LNCaP clone FGC (cell line): ENCODE measurements at regions not wholly inside any gene's neighbourhood (a gene's known extent, or its start where the extent isn't known, plus 50 kb on each side); places are given as distances from the start of the nearest gene placed in this dataset.

Experiments
- DNase-seq: peaks from one replicate; pipeline ENCODE4 v3.0.0-alpha.2; 2011; ENCODE audit warnings: low read depth
- H3K4me3 ChIP-seq: 2 replicates; pipeline ENCODE4 v1.5.1; 2011; ENCODE audit warnings: mild to moderate bottlenecking, low read depth, low read length, control low read depth
- TF ChIP-seq, protein P1 (sequence below): IDR thresholded peaks from 2 replicates; pipeline ENCODE4 v1.5.1; 2012; ENCODE audit warnings: mild to moderate bottlenecking; ENCODE audit not compliant: control insufficient read depth, insufficient read depth; ENCODE audit errors: extremely low read depth

DNA sequence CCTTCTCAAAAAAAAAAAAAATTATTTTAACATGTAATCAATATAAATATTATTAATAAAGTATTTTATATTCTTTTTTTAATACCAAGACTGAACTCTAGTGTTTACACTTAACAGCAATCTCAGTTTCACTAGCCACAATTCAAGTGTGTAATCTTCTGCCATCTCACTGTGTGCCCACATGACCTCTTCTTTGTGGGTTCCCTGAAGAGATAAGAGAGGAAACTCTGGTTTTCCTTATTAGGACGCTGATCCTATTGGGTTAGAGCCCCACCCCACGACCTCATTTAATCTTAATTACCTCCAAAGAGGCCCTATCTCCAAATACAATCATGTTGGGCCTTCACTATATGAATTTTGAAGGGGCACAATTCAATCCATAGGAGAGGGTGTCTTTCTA lies 177.6 kb downstream of the STK31 start:
- DNase-seq, result no peak
- H3K4me3 ChIP-seq, result no peak overlapping the region
- TF ChIP-seq, protein P1, sequence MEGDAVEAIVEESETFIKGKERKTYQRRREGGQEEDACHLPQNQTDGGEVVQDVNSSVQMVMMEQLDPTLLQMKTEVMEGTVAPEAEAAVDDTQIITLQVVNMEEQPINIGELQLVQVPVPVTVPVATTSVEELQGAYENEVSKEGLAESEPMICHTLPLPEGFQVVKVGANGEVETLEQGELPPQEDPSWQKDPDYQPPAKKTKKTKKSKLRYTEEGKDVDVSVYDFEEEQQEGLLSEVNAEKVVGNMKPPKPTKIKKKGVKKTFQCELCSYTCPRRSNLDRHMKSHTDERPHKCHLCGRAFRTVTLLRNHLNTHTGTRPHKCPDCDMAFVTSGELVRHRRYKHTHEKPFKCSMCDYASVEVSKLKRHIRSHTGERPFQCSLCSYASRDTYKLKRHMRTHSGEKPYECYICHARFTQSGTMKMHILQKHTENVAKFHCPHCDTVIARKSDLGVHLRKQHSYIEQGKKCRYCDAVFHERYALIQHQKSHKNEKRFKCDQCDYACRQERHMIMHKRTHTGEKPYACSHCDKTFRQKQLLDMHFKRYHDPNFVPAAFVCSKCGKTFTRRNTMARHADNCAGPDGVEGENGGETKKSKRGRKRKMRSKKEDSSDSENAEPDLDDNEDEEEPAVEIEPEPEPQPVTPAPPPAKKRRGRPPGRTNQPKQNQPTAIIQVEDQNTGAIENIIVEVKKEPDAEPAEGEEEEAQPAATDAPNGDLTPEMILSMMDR, result no peak

DNA sequence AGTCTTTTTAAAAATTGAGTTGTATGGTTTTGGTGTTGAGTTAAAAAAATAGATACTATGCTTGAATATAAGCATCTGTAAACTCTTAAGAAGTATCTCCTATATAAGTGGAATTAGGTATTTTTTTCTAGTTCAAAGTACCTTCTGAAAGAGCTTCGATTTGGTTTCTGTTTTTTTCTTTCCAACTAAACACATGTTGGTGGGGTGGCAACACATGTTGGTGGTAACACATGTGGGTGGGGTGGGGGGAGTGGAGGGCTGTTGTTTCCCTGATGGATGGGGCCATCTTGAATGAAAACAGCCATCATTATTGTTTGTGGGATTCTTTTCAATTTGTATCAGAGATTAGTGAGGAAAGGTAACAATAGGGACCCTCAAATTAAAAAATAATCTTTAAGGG lies 178.9 kb downstream of the STK31 start:
- TF ChIP-seq, protein P1, result no peak
- H3K4me3 ChIP-seq, result no peak overlapping the region
- DNase-seq, result no peak

DNA sequence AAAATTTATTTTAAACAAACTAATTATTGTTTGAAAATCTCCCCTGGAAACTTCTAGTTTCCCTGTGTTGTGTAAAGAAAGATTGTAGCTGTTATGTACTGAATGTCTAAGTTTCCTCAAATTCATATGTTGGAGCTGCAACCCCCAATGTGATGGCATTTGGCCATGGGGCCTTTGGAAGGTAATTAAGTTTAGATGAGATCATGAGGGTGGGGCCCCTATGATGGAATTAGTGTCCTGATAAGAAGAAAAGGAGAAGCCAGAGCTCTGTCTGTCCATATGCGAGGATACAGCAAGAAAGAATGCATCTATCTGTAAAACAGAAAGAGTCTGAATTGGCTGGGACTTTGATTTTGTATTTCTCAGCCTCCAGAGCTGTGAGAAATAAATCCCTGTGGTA lies 179.5 kb downstream of the STK31 start:
- no peak overlapping the region for H3K4me3 ChIP-seq
- TF ChIP-seq, protein P1, result no peak
- DNase-seq, result no peak

DNA sequence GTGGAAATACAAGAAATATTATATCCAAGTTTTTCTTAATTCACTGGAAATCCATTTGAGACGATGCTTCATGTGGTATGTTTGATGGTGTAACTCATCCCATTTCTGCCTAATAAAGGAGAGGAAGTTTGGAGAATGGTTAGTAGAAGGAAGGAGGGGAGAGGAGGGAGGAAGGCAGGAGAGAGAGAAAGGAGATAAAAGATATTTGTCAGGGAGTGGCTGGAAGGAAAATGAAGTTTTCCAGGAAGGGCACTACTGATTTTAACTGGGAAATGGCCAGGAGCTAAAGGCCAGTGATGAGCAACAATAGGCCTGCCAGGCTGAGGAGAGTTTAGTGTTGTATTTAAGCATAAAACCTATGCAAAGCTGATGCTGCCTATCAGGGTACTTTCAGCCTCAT lies 182.0 kb downstream of the STK31 start:
- H3K4me3 ChIP-seq, result no peak overlapping the region
- no peak for DNase-seq
- TF ChIP-seq, protein P1, result no peak

DNA sequence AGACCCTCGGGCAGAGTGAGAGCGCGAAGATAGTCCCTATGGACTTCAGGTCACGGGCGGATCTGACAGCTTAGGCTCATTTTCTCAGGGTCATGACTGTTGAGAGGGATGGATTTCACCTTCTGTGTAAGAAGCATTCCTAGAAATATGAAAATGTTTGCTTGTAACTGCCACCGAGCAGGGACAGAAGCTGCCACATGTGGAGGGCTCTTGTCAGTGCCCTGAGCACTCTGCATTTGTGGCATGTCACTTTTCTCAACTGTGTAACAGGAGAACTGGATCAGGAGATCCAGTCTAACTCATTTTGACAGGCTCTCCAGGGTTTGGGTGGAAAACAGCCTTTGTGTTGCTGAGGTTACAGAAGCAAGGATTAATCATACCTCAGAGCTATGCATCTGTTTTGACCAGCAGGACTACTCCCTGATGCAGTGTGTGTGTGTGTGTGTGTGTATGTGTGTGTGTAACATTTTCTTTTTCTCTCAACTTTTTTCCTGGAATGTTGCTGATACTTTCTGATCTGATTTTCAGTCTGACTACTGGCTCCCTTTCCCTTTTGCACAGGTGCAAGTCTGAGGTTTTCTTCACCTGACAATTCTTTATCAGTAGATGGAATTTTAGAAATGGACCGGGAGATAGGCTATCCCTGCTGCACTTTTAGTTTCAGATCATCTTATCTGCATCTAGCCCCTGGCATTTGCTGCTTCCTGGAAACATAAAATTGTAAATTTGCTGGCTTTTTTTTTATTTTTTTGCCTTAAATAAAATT lies 183.3 kb downstream of the STK31 start:
- H3K4me3 ChIP-seq, result no peak overlapping the region
- DNase-seq, result no peak
- TF ChIP-seq, protein P1, result no peak

DNA sequence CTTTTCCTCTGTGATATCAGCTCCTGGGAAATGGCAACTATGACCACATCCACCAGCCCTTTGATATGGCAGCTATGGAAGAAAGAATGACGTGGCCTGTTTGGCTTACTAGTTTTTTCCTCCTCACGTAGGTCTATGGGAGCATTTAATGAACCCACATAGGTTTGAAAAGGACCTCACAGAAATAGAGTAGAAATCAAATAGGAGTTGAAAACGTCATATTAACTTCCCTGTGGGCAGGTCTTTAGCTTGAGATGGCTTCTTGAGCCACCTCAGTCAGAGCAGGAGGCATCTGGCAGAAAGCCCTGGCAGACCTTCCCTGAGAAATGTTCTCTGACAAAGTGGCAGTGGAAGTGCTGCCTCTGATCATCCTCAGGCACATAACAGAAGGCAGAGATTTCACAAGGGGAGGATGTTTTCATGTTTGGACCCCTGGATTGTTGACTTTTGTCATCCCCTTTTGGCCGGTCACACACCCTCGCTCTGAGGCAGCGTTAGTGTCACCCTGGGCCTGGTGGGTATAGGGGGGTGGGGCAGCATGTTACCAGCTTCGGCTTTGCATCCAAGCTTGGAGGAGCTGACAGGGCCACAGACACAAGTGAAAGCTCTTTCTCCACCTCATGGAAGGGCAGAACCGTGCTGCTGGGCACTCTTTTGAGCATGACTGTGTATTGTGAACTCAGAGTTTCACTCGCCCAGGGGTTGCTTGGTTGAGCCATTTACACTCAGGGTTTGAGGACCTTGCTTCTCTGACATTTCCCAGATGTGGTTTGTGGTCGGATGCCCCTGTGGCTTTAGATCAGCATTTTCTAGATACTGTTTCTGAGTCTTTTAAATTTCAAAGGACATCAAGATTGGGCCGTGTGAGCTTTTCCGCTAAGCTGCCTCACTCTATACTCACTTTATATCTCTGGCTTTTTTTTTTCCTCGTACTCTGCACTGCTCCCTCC lies 184.2 kb downstream of the STK31 start:
- DNase-seq, result no peak
- TF ChIP-seq, protein P1, result no peak
- H3K4me3 ChIP-seq, result no peak overlapping the region
